CD14-positive monocyte (primary cell): ENCODE measurements at regions not wholly inside any gene's neighbourhood (a gene's known extent, or its start where the extent isn't known, plus 50 kb on each side); places are given as distances from the start of the nearest gene placed in this dataset.
"Not testable (repeated sequence)": the region's sequence is repeated elsewhere in the genome, so short reads cannot be mapped to it uniquely, and the experiment has no call there.

Experiments used
- DNase-seq, 3 donors: peaks; one replicate each; pipeline ENCODE4 v3.0.0-alpha.2; 2011 to 2022
- H2AFZ ChIP-seq: 2 replicates; pipeline ENCODE4 v1.6.0; 2012; ENCODE audit warnings: mild to moderate bottlenecking, low read depth, low read length, inconsistent platforms; ENCODE audit not compliant: insufficient read depth, poor library complexity, severe bottlenecking
- H3K27ac ChIP-seq, 2 donors: 1 replicate in 1 of 2; 2 replicates in 1 of 2; pipeline ENCODE4 v1.5.1; 2012 to 2013; ENCODE audit warnings: low read length in 2 of 2, control low read depth in 1 of 2, inconsistent platforms in 1 of 2, low read depth in 1 of 2, mild to moderate bottlenecking in 1 of 2
- H3K27me3 ChIP-seq, 2 donors: one replicate each; pipeline versions ENCODE4 v1.6.0 to v1.6.1; 2011 to 2013; ENCODE audit warnings: low read length in 2 of 2; ENCODE audit not compliant: control insufficient read depth in 2 of 2, insufficient read depth in 2 of 2
- H3K36me3 ChIP-seq, 2 donors: replicated peaks in 1 of 2; 1 replicate in 1 of 2; 2 replicates in 1 of 2; pipeline versions ENCODE4 v1.5.1 to v1.6.1; 2012 to 2013; ENCODE audit warnings: low read length in 2 of 2, control low read depth in 1 of 2, inconsistent platforms in 1 of 2, mild to moderate bottlenecking in 1 of 2; ENCODE audit not compliant: insufficient read depth in 2 of 2, control insufficient read depth in 1 of 2
- H3K4me1 ChIP-seq, 2 donors: 1 replicate in 1 of 2; 2 replicates in 1 of 2; pipeline versions ENCODE4 v1.5.1 to v1.6.1; 2012 to 2013; ENCODE audit warnings: low read length in 2 of 2, control low read depth in 1 of 2, inconsistent platforms in 1 of 2, mild to moderate bottlenecking in 1 of 2, moderate library complexity in 1 of 2; ENCODE audit not compliant: insufficient read depth in 2 of 2, control insufficient read depth in 1 of 2
- H3K4me2 ChIP-seq: replicated peaks from 2 replicates; pipeline ENCODE3; 2012; ENCODE audit warnings: low read length, moderate library complexity, mild to moderate bottlenecking; ENCODE audit not compliant: poor library complexity, severe bottlenecking; ENCODE audit errors: extremely low read depth
- H3K4me3 ChIP-seq, 3 experiments: fragments of 200-600 bp in 1 of 3; sonication (generic) in 1 of 3; replicated peaks in 1 of 3; 1 replicate in 2 of 3; 2 replicates in 1 of 3; pipeline ENCODE4 v1.5.1; 2011 to 2013; ENCODE audit warnings: low read length in 3 of 3, mild to moderate bottlenecking in 3 of 3, control low read depth in 2 of 3, low read depth in 2 of 3, inconsistent platforms in 1 of 3, moderate library complexity in 1 of 3
- H3K79me2 ChIP-seq: 2 replicates; pipeline ENCODE4 v1.6.0; 2012; ENCODE audit warnings: mild to moderate bottlenecking, control low read depth, inconsistent platforms, low read length, moderate library complexity; ENCODE audit not compliant: insufficient read depth
- H3K9ac ChIP-seq: 2 replicates; pipeline ENCODE4 v1.6.0; 2017; ENCODE audit warnings: low read length, mild to moderate bottlenecking; ENCODE audit not compliant: insufficient read depth, poor library complexity, severe bottlenecking
- H3K9me3 ChIP-seq, 2 donors: replicated peaks in 1 of 2; 1 replicate in 1 of 2; 2 replicates in 1 of 2; pipeline versions ENCODE4 v1.5.1 to v1.6.1; 2012 to 2013; ENCODE audit warnings: low read length in 2 of 2, control low read depth in 1 of 2; ENCODE audit not compliant: control insufficient read depth in 1 of 2, insufficient read depth in 1 of 2
- H4K20me1 ChIP-seq: 2 replicates; pipeline ENCODE4 v1.6.0; 2012; ENCODE audit warnings: mild to moderate bottlenecking, low read length, control low read depth, moderate library complexity; ENCODE audit not compliant: insufficient read depth
- H3K27ac Mint-ChIP-seq, 7 donors: one replicate each; pipeline ENCODE4 v1.8.0; 2020; ENCODE audit warnings: mild to moderate bottlenecking in 7 of 7, mixed read lengths in 7 of 7, moderate library complexity in 6 of 7, inconsistent platforms in 2 of 7
- H3K27me3 Mint-ChIP-seq, 3 donors: one replicate each; pipeline ENCODE4 v1.8.0; 2021 to 2022; ENCODE audit warnings: low read depth in 3 of 3, mild to moderate bottlenecking in 3 of 3, mixed read lengths in 3 of 3, moderate library complexity in 3 of 3, inconsistent platforms in 1 of 3
- H3K36me3 Mint-ChIP-seq, 2 donors: one replicate each; pipeline ENCODE4 v1.8.0; 2020; ENCODE audit warnings: mixed read lengths in 2 of 2, inconsistent platforms in 1 of 2, mild to moderate bottlenecking in 1 of 2
- H3K4me1 Mint-ChIP-seq: one replicate; pipeline ENCODE4 v1.8.0; 2020; ENCODE audit warnings: mild to moderate bottlenecking, mixed read lengths
- H3K4me3 Mint-ChIP-seq, 2 donors: one replicate each; pipeline ENCODE4 v1.8.0; 2020; ENCODE audit warnings: mild to moderate bottlenecking in 2 of 2, mixed read lengths in 2 of 2, moderate library complexity in 1 of 2
- H3K9me3 Mint-ChIP-seq, 7 donors: one replicate each; pipeline ENCODE4 v1.8.0; 2020 to 2022; ENCODE audit warnings: mixed read lengths in 7 of 7, mild to moderate bottlenecking in 6 of 7, moderate library complexity in 6 of 7, inconsistent platforms in 2 of 7
- CTCF ChIP-seq: fragments of 200-600 bp; IDR thresholded peaks from one replicate; pipeline ENCODE4 v1.8.0; 2022; ENCODE audit warnings: antibody characterized with exemption, mild to moderate bottlenecking
- WGBS: methylation state at CpG from one replicate; pipeline ENCODE4 v1.1.5; 2013; ENCODE audit warnings: missing lambda C conversion rate; ENCODE audit not compliant: insufficient coverage; 5-methylcytosine and 5-hydroxymethylcytosine counted together
- intact Hi-C, 2 donors: fragments of 100-400 bp; cut with micrococcal nuclease; formaldehyde crosslinking; loops; one replicate each; pipeline versions ENCODE4 v1.15.0 to v1.15.1; 2023

GRCh38 chr13:90511903-90512302, 835.6 kb upstream of the MIR17HG start:
- Histone ChIP-seq H3K9ac (no peak overlapping the region), H3K36me3 (no peaks in the 10 kb centered on the region), H2AFZ (no peak overlapping the region), H3K27ac (no peak overlapping the region), H3K4me1 (no peaks in the 10 kb centered on the region), H4K20me1 (no peaks in the 10 kb centered on the region), H3K79me2 (no peaks in the 10 kb centered on the region), H3K9me3 (no peaks in the 10 kb centered on the region), H3K4me3 (no peak overlapping the region), H3K4me2 (no peak overlapping the region), H3K27me3 (no peaks in the 10 kb centered on the region)
- Mint-ChIP-seq H3K27me3 (no peaks in the 10 kb centered on the region), H3K9me3 (peaks cover 0 to 6% (median 2%) of the 10 kb centered on the region in 7 donors), H3K4me1 (no peaks in the 10 kb centered on the region), H3K4me3 (no peak overlapping the region), H3K27ac (no peak overlapping the region), H3K36me3 (no peaks in the 10 kb centered on the region)
- intact Hi-C loops = no loop called here
- no peak for TF ChIP-seq CTCF
- DNase-seq = no peak
- no CpG with 5 or more reads among the region's 2 CpGs for WGBS

- H3K27ac Mint-ChIP-seq, H3K36me3 Mint-ChIP-seq, H3K4me1 Mint-ChIP-seq, H3K9ac ChIP-seq, H3K9me3 Mint-ChIP-seq, H2AFZ ChIP-seq, H3K27me3 ChIP-seq, H3K4me3 Mint-ChIP-seq, H3K9me3 ChIP-seq, H4K20me1 ChIP-seq, H3K4me1 ChIP-seq, intact Hi-C loops, H3K27me3 Mint-ChIP-seq, H3K4me3 ChIP-seq, DNase-seq, H3K36me3 ChIP-seq, H3K4me2 ChIP-seq, H3K27ac ChIP-seq, H3K79me2 ChIP-seq: not testable (repeated sequence)
- WGBS = 91% methylated on average over 10 of the region's 12 CpGs
Observed at GRCh38 chr13:90514712-90515111, 832.8 kb upstream of the MIR17HG start.
